ENCODE measurements at regions not wholly inside any gene's neighbourhood (a gene's known extent, or its start where the extent isn't known, plus 50 kb on each side); places are given as distances from the start of the nearest gene placed in this dataset.

- H3K4me3 ChIP-seq (ENCODE audit: low read depth, low read length): no peak overlapping the region
- CTCF ChIA-PET: no interaction called here
- H3K27ac ChIP-seq (ENCODE audit: extremely low read depth, low read depth, low read length): no peak overlapping the region
- H3K9me3 ChIP-seq (ENCODE audit: control insufficient read depth, insufficient read depth, low read depth, low read length): no peaks in the 10 kb centered on the region
- TF ChIP-seq SALL2 (tag by site-specific recombination; IDR thresholded peaks at IDR 0.05; ENCODE audit: borderline replicate concordance): no peak
- TF ChIP-seq ZBTB7A (tag by site-specific recombination; IDR thresholded peaks at IDR 0.05; ENCODE audit: low read depth): no peak
- no peak for TF ChIP-seq PRDM1 (tag by site-specific recombination; IDR thresholded peaks at IDR 0.05)
- no peak for TF ChIP-seq ZNF133 (tag by site-specific recombination; IDR thresholded peaks at IDR 0.05)
- TF ChIP-seq ZNF366 (tag by site-specific recombination; conservative IDR thresholded peaks at IDR 0.05): no peak
- TF ChIP-seq ZNF121 (tag by site-specific recombination; IDR thresholded peaks at IDR 0.05): no peak
- TF ChIP-seq PRDM10 (tag by site-specific recombination; IDR thresholded peaks at IDR 0.05): no peak
- TF ChIP-seq ZNF843 (tag by site-specific recombination; IDR thresholded peaks at IDR 0.05): no peak
- TF ChIP-seq KLF7 (tag by site-specific recombination; IDR thresholded peaks at IDR 0.05; ENCODE audit: borderline replicate concordance): no peak
- TF ChIP-seq ZNF658 (tag by site-specific recombination; IDR thresholded peaks at IDR 0.05): no peak
- TF ChIP-seq ZBTB6 (tag by site-specific recombination; IDR thresholded peaks at IDR 0.05): no peak
- TF ChIP-seq ZIC2 (tag by site-specific recombination; IDR thresholded peaks at IDR 0.05): no peak
- no peak for TF ChIP-seq ZNF140 (tag by site-specific recombination; IDR thresholded peaks at IDR 0.05)
- TF ChIP-seq ZNF768 (tag by site-specific recombination; IDR thresholded peaks at IDR 0.05): no peak
- TF ChIP-seq ZNF792 (tag by site-specific recombination; IDR thresholded peaks at IDR 0.05): no peak
- no peak for TF ChIP-seq ZNF549 (tag by site-specific recombination; IDR thresholded peaks at IDR 0.05)
- no peak for TF ChIP-seq ZFP37 (tag by site-specific recombination; IDR thresholded peaks at IDR 0.05)
- no peak for TF ChIP-seq IKZF3 (tag by site-specific recombination; IDR thresholded peaks at IDR 0.05)
- TF ChIP-seq ZNF776 (tag by site-specific recombination; IDR thresholded peaks at IDR 0.05; ENCODE audit: borderline replicate concordance): no peak
- TF ChIP-seq ZSCAN4 (tag by site-specific recombination; IDR thresholded peaks at IDR 0.05): no peak
- no peaks in the 10 kb centered on the region for H3K4me1 ChIP-seq (ENCODE audit: control insufficient read depth, insufficient read depth, low read length)
- POLR2A ChIA-PET: no interaction called here
- H3K36me3 ChIP-seq (ENCODE audit: control insufficient read depth in 2 of 2, insufficient read depth in 1 of 2, low read length in 2 of 2): no peaks in the 10 kb centered on the region
These were observed 53.5 kb upstream of the AKAP12 start for GRCh38 chr6:151186306-151186705.

GRCh38 chr6:151186804-151187330 lies 52.9 kb upstream of the AKAP12 start:
- no peaks in the 10 kb centered on the region for H3K9me3 ChIP-seq (ENCODE audit: control insufficient read depth, insufficient read depth, low read depth, low read length)
- ChIA-PET POLR2A (interaction anchor here (0.6 kb wide), 1 partner anchor 161 kb away, joined by 5 read pairs; no protein-coding TSS in a partner anchor), CTCF (interaction anchor here (0.6 kb wide), 1 partner anchor 8 kb away, joined by 3 read pairs; no protein-coding TSS in a partner anchor)
- no peaks in the 10 kb centered on the region for H3K4me1 ChIP-seq (ENCODE audit: control insufficient read depth, insufficient read depth, low read length)
- H3K27ac ChIP-seq (ENCODE audit: extremely low read depth, low read depth, low read length): no peak overlapping the region
- no peaks in the 10 kb centered on the region for H3K36me3 ChIP-seq (ENCODE audit: control insufficient read depth in 2 of 2, insufficient read depth in 1 of 2, low read length in 2 of 2)
- TF ChIP-seq ZNF473 (tag by site-specific recombination; IDR thresholded peaks at IDR 0.05) (no peak), ZNF521 (tag by site-specific recombination; IDR thresholded peaks at IDR 0.05) (no peak), ZNF645 (tag by site-specific recombination; IDR thresholded peaks at IDR 0.05) (no peak), ZBTB48 (tag by site-specific recombination; IDR thresholded peaks at IDR 0.05) (no peak)
- H3K4me3 ChIP-seq (ENCODE audit: low read depth, low read length): no peak overlapping the region

All from HEK293 (cell line).